GM21619 (cell line): ENCODE measurements at regions not wholly inside any gene's neighbourhood (a gene's known extent, or its start where the extent isn't known, plus 50 kb on each side); places are given as distances from the start of the nearest gene placed in this dataset.

Experiments
- ATAC-seq: cut with Tn5 transposase; IDR thresholded peaks from one replicate; pipeline ENCODE4 v1.9.1; 2021; ENCODE audit not compliant: unreplicated experiment

GRCh38 chr12:132408626-132409494 lies 79.5 kb upstream of the GALNT9 start:
- no peak for ATAC-seq

- no peak for ATAC-seq
Measured at GRCh38 chr12:132407992-132408391, 78.6 kb upstream of the GALNT9 start.

- ATAC-seq, result no peak
Measured at GRCh38 chr12:132407451-132407961, 78.1 kb upstream of the GALNT9 start.

GRCh38 chr12:132406493-132407450 lies 77.4 kb upstream of the GALNT9 start:
- no peak for ATAC-seq

GRCh38 chr12:132405742-132406251 lies 76.4 kb upstream of the GALNT9 start:
- no peak for ATAC-seq

GRCh38 chr12:132404951-132405741 lies 75.8 kb upstream of the GALNT9 start:
- no peak for ATAC-seq

GRCh38 chr12:132404435-132404855 lies 75.1 kb upstream of the GALNT9 start:
- ATAC-seq, result no peak

- ATAC-seq, result no peak
Measured at GRCh38 chr12:132403636-132404434, 74.4 kb upstream of the GALNT9 start.

GRCh38 chr12:132402831-132403416 lies 73.5 kb upstream of the GALNT9 start:
- ATAC-seq, result no peak

GRCh38 chr12:132401982-132402381 lies 72.6 kb upstream of the GALNT9 start:
- no peak for ATAC-seq

GRCh38 chr12:132400011-132400641 lies 70.7 kb upstream of the GALNT9 start:
- no peak for ATAC-seq

- ATAC-seq, result no peak
Measured at GRCh38 chr12:132399092-132400010, 70.0 kb upstream of the GALNT9 start.

- no peak for ATAC-seq
Measured at GRCh38 chr12:132398386-132398991, 69.1 kb upstream of the GALNT9 start.

- no peak for ATAC-seq
Measured at GRCh38 chr12:132397934-132398385, 68.6 kb upstream of the GALNT9 start.

- ATAC-seq, result no peak
Measured at GRCh38 chr12:132397152-132397933, 68.0 kb upstream of the GALNT9 start.

- no peak for ATAC-seq
Measured at GRCh38 chr12:132396657-132397056, 67.3 kb upstream of the GALNT9 start.
